Psoas muscle (tissue), 7 donors: ENCODE measurements at regions not wholly inside any gene's neighbourhood (a gene's known extent, or its start where the extent isn't known, plus 50 kb on each side); places are given as distances from the start of the nearest gene placed in this dataset.

ENCODE experiments used
- ATAC-seq, 4 donors: fragments of 200-7000 bp; cut with Tn5 transposase; one replicate each; pipeline ENCODE4 v1.9.1; 2020; ENCODE audit warnings: moderate library complexity in 3 of 4, mild to moderate bottlenecking in 2 of 4
- DNase-seq, 2 donors: peaks; one replicate each; pipeline ENCODE4 v3.0.0-alpha.2; 2020
- H3K27ac ChIP-seq: fragments of 200-600 bp; one replicate; pipeline ENCODE4 v1.8.0; 2022
- H3K27me3 ChIP-seq, 3 donors: fragments of 200-600 bp in 1 of 3; one replicate each; pipeline versions ENCODE4 v1.6.1 to v1.8.0; 2013 to 2022; ENCODE audit warnings: low read length in 2 of 3, mild to moderate bottlenecking in 2 of 3, moderate library complexity in 1 of 3; ENCODE audit not compliant: insufficient read depth in 3 of 3
- H3K36me3 ChIP-seq, 2 donors: fragments of 200-600 bp in 1 of 2; one replicate each; pipeline versions ENCODE4 v1.6.1 to v1.8.0; 2013 to 2022; ENCODE audit warnings: low read depth in 1 of 2, mild to moderate bottlenecking in 1 of 2, moderate library complexity in 1 of 2; ENCODE audit not compliant: insufficient read depth in 1 of 2
- H3K4me1 ChIP-seq: fragments of 200-600 bp; one replicate; pipeline ENCODE4 v1.8.0; 2022
- H3K4me3 ChIP-seq: fragments of 200-600 bp; one replicate; pipeline ENCODE4 v1.8.0; 2022; ENCODE audit warnings: mild to moderate bottlenecking
- H3K9me3 ChIP-seq: fragments of 200-600 bp; one replicate; pipeline ENCODE4 v1.8.0; 2022
- WGBS, 3 donors: extraction: QIAGEN DNeasy Blood & Tissue Kit; methylation state at CpG; one replicate each; pipeline versions ENCODE4 v1.1.6 to v1.1.7; 2013; 5-methylcytosine and 5-hydroxymethylcytosine counted together
- intact Hi-C, 2 donors: fragments of 100-400 bp; cut with DNase I; formaldehyde crosslinking; loops; one replicate each; pipeline versions ENCODE4 v1.11.0 to v1.14.2; 2022
- TF ChIP-seq, protein P1 (sequence below): fragments of 200-600 bp; IDR thresholded peaks from one replicate; pipeline ENCODE4 v1.8.0; 2022; ENCODE audit warnings: antibody characterized with exemption
- donor health status: healthy with polysubstance abuse.
- donor health status: DM: no; HTN: no; CAD: no; lungs with moderate emphysema.
- donor health status: Bipolar disorder and iron deficiency.
- donor health status: healthy.
- donor health status: DM: yes; HTN: yes; CAD: no.
- donor health status: DM: no; HTN: no; CAD: no.
- donor health status: DM: yes; HTN: yes; CAD: no.

DNA sequence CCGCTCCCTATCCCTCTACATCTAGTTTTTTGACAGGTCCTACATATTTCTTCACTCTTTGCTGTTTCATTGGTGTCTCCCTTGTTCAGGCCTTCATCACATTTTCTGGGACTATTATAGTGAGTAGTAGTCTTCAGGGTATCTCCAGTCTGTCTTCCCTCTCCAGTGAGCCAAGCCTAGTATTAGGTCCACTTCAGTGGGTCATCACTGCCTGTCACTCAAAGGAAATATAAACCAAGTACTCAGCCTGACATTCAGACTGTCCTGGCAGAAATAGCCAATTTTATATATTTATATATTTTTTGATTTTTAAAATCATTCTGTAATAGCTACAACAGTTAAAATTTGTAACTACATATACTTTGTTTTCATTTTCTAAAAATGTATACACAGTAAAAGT is 137.8 kb downstream of the CYB561 start:
- no peaks in the 10 kb centered on the region for H3K27me3 ChIP-seq
- DNase-seq (no peak), ATAC-seq (no peak)
- H3K4me1 ChIP-seq, result no peaks in the 10 kb centered on the region
- intact Hi-C loops, result no loop called here
- H3K9me3 ChIP-seq, result no peaks in the 10 kb centered on the region
- H3K27ac ChIP-seq, result no peak overlapping the region
- H3K4me3 ChIP-seq, result no peak overlapping the region
- TF ChIP-seq, protein P1, sequence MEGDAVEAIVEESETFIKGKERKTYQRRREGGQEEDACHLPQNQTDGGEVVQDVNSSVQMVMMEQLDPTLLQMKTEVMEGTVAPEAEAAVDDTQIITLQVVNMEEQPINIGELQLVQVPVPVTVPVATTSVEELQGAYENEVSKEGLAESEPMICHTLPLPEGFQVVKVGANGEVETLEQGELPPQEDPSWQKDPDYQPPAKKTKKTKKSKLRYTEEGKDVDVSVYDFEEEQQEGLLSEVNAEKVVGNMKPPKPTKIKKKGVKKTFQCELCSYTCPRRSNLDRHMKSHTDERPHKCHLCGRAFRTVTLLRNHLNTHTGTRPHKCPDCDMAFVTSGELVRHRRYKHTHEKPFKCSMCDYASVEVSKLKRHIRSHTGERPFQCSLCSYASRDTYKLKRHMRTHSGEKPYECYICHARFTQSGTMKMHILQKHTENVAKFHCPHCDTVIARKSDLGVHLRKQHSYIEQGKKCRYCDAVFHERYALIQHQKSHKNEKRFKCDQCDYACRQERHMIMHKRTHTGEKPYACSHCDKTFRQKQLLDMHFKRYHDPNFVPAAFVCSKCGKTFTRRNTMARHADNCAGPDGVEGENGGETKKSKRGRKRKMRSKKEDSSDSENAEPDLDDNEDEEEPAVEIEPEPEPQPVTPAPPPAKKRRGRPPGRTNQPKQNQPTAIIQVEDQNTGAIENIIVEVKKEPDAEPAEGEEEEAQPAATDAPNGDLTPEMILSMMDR, result no peak
- H3K36me3 ChIP-seq, result no peaks in the 10 kb centered on the region
- WGBS, 3 donors, result 92 to 98% (median 96%) methylated on average over 1 of the region's 1 CpG

DNA sequence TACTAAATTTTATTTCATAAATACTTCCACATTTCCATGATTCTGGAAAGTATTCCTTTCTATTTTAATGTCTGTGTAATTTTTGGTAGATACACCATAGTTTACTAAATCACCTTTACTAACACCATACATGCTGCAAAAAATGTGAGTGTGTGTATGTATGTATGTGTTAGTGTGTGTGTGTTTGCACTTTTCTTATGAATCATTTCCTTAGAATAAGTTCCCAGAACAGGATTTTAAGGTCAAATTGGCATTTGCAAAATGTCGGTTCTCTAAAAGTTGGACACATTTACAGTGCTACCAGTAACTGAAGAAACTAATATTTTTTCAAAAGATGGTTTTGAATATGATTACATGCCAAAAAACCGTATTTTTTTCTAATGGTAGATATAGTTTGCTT is 137.1 kb downstream of the CYB561 start:
- Histone ChIP-seq H3K27ac (no peak overlapping the region), H3K9me3 (no peaks in the 10 kb centered on the region), H3K4me3 (no peak overlapping the region), H3K4me1 (no peaks in the 10 kb centered on the region), H3K36me3 (no peaks in the 10 kb centered on the region), H3K27me3 (no peaks in the 10 kb centered on the region)
- intact Hi-C loops, result no loop called here
- ATAC-seq (no peak), DNase-seq (no peak)
- TF ChIP-seq, protein P1, result no peak
- 29 to 46% (median 36%) methylated on average over 2 of the region's 2 CpGs for WGBS, 3 donors

DNA sequence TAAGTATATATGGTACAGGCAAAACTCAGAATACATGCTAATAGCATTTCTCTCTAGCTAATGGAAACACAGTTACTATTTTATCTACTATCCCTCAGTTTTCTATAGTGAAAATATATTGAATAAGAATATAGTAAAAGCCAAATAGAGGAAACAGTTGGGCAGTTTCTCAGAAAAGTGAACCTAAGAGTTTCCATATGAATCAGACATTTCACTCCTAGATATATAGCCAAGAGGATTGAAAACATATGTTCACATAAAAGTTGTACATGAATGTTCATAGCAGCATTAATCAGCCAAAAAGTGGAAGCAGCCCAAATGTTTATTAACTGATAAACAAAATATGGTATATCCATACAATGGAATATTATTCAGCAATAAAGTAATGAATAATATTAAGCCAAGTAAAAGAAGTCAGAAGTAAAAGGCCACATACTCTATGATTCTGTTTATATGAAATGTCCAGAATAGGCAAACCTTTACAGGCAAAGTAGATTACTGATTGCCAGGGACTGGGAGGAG is 134.6 kb downstream of the CYB561 start:
- DNase-seq, result no peak
- intact Hi-C loops, result no loop called here

DNA sequence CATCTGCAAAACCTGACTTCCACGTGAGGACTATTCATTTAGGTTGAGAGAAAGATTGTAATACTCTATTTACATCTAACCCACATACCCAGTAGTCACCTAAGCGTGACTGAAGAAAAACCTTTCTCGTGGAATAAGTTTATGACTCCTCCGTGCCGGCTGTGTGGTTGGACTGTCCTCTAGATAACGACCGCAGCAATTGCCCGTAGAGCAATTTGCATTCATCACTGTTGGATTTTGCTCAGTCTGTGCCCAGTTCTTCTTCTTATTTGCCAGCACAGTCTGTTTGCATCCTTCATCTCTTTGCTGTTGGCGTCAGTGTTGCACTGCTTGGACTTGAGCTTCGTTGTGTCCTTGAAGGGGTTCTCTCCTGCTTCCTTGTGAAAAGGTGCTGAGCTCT is 131.3 kb downstream of the CYB561 start:
- WGBS, 3 donors, result 50 to 60% (median 50%) methylated on average over 10 of the region's 10 CpGs

More for the DNA sequence above, 134.6 kb downstream of the CYB561 start:
- TF ChIP-seq, protein P1, result no peak
- H3K27ac ChIP-seq, result no peak overlapping the region
- ATAC-seq, result no peak
- H3K4me3 ChIP-seq, result no peak overlapping the region
- H3K36me3 ChIP-seq, result peaks cover 0 to 7% of the 10 kb centered on the region in 2 donors
- no peaks in the 10 kb centered on the region for H3K9me3 ChIP-seq
- H3K4me1 ChIP-seq, result no peaks in the 10 kb centered on the region
- no peaks in the 10 kb centered on the region for H3K27me3 ChIP-seq

More for the DNA sequence above, 131.3 kb downstream of the CYB561 start:
- DNase-seq (no peak), ATAC-seq (no peak)
- TF ChIP-seq, protein P1, result no peak
- no peak overlapping the region for H3K27ac ChIP-seq
- H3K4me3 ChIP-seq, result no peak overlapping the region
- no peaks in the 10 kb centered on the region for H3K9me3 ChIP-seq
- peaks cover 0 to 14% of the 10 kb centered on the region in 2 donors for H3K36me3 ChIP-seq
- H3K4me1 ChIP-seq, result no peaks in the 10 kb centered on the region
- intact Hi-C loops, result no loop called here
- no peaks in the 10 kb centered on the region for H3K27me3 ChIP-seq
